ENCODE measurements at regions not wholly inside any gene's neighbourhood (a gene's known extent, or its start where the extent isn't known, plus 50 kb on each side); places are given as distances from the start of the nearest gene placed in this dataset.
"Not testable (repeated sequence)": the region's sequence is repeated elsewhere in the genome, so short reads cannot be mapped to it uniquely, and the experiment has no call there.

GRCh38 chr6:11323666-11324452 lies 91.4 kb upstream of the NEDD9 start:
- DNase-seq, result no peak

- no peak for DNase-seq
These were observed 89.9 kb upstream of the NEDD9 start for GRCh38 chr6:11322252-11322885.

GRCh38 chr6:11320914-11321597 lies 88.6 kb upstream of the NEDD9 start:
- no peak for DNase-seq

GRCh38 chr6:11318835-11319813 lies 86.7 kb upstream of the NEDD9 start:
- DNase-seq, result no peak

- peak; percentile 67 for DNase-seq
These were observed 85.7 kb upstream of the NEDD9 start for GRCh38 chr6:11317885-11318771.

GRCh38 chr6:11315743-11316437 lies 83.4 kb upstream of the NEDD9 start:
- DNase-seq, result no peak

- DNase-seq, result no peak
These were observed 80.7 kb upstream of the NEDD9 start for GRCh38 chr6:11313207-11313606.

- DNase-seq, result no peak
These were observed 79.5 kb upstream of the NEDD9 start for GRCh38 chr6:11311970-11312369.

GRCh38 chr6:11309947-11310665 lies 77.6 kb upstream of the NEDD9 start:
- no peak for DNase-seq

GRCh38 chr6:11307226-11307625 lies 74.8 kb upstream of the NEDD9 start:
- no peak for DNase-seq

GRCh38 chr6:11304946-11305345 lies 72.5 kb upstream of the NEDD9 start:
- no peak for DNase-seq

- DNase-seq, result not testable (repeated sequence)
These were observed 67.5 kb upstream of the NEDD9 start for GRCh38 chr6:11299876-11300428.

GRCh38 chr6:11299421-11299784 lies 66.9 kb upstream of the NEDD9 start:
- not testable (repeated sequence) for DNase-seq

- no peak for DNase-seq
These were observed 66.4 kb upstream of the NEDD9 start for GRCh38 chr6:11298651-11299420.

GRCh38 chr6:11297376-11297729 lies 64.9 kb upstream of the NEDD9 start:
- no peak for DNase-seq

GRCh38 chr6:11296449-11297375 lies 64.2 kb upstream of the NEDD9 start:
- no peak for DNase-seq

- no peak for DNase-seq
These were observed 63.5 kb upstream of the NEDD9 start for GRCh38 chr6:11295969-11296368.

- no peak for DNase-seq
These were observed 61.8 kb upstream of the NEDD9 start for GRCh38 chr6:11294228-11294627.
